ENCODE measurements at regions not wholly inside any gene's neighbourhood (a gene's known extent, or its start where the extent isn't known, plus 50 kb on each side); places are given as distances from the start of the nearest gene placed in this dataset.

- TF ChIP-seq POLR2A (IDR thresholded peaks at IDR 0.05) = no peak
- TF ChIP-seq, protein P1, sequence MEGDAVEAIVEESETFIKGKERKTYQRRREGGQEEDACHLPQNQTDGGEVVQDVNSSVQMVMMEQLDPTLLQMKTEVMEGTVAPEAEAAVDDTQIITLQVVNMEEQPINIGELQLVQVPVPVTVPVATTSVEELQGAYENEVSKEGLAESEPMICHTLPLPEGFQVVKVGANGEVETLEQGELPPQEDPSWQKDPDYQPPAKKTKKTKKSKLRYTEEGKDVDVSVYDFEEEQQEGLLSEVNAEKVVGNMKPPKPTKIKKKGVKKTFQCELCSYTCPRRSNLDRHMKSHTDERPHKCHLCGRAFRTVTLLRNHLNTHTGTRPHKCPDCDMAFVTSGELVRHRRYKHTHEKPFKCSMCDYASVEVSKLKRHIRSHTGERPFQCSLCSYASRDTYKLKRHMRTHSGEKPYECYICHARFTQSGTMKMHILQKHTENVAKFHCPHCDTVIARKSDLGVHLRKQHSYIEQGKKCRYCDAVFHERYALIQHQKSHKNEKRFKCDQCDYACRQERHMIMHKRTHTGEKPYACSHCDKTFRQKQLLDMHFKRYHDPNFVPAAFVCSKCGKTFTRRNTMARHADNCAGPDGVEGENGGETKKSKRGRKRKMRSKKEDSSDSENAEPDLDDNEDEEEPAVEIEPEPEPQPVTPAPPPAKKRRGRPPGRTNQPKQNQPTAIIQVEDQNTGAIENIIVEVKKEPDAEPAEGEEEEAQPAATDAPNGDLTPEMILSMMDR (IDR thresholded peaks at IDR 0.05) = no peak
- Histone ChIP-seq H3K4me3 (no peak overlapping the region), H3K9me3 (no peaks in the 10 kb centered on the region), H3K36me3 (no peaks in the 10 kb centered on the region), H3K4me1 (no peaks in the 10 kb centered on the region), H3K27me3 (no peaks in the 10 kb centered on the region), H3K27ac (no peak overlapping the region)
- DNase-seq = no peak
- intact Hi-C loops (cut with DNase I; ENCODE audit: low total_unique reads) = no loop called here
Observed at GRCh38 chr20:6863355-6863754, 95.9 kb downstream of the BMP2 start.

- H3K9me3 ChIP-seq = no peaks in the 10 kb centered on the region
- no peak for DNase-seq
- no peaks in the 10 kb centered on the region for H3K36me3 ChIP-seq
- intact Hi-C loops (cut with DNase I; ENCODE audit: low total_unique reads) = no loop called here
- no peaks in the 10 kb centered on the region for H3K4me1 ChIP-seq
- no peak overlapping the region for H3K27ac ChIP-seq
- H3K4me3 ChIP-seq = no peak overlapping the region
- TF ChIP-seq, protein P1 (IDR thresholded peaks at IDR 0.05) = no peak
- no peak for TF ChIP-seq POLR2A (IDR thresholded peaks at IDR 0.05)
- H3K27me3 ChIP-seq = no peaks in the 10 kb centered on the region
Observed at GRCh38 chr20:6863798-6864201, 96.3 kb downstream of the BMP2 start.

DNA sequence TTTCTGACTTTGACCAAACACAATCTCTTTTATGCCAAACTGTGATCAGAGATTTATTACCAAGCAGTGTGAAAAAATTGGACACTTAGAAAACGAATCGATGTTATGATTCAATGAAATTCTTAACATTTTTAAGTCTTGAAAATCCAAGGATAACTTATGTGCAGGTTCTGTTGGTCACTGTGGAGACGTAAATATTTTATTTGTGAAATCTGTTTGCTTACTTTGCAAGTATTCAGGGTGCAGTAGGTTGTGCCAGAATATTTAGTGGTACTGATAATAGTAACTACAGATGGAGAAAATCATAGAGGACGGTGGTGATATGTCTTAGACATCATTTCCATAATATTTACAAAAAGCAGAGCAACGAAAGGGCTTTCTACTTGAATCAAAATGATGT, 97.3 kb downstream of the BMP2 start:
- no peaks in the 10 kb centered on the region for H3K4me1 ChIP-seq
- H3K4me3 ChIP-seq = no peak overlapping the region
- TF ChIP-seq POLR2A (IDR thresholded peaks at IDR 0.05) = no peak
- TF ChIP-seq, protein P1 (IDR thresholded peaks at IDR 0.05) = no peak

DNA sequence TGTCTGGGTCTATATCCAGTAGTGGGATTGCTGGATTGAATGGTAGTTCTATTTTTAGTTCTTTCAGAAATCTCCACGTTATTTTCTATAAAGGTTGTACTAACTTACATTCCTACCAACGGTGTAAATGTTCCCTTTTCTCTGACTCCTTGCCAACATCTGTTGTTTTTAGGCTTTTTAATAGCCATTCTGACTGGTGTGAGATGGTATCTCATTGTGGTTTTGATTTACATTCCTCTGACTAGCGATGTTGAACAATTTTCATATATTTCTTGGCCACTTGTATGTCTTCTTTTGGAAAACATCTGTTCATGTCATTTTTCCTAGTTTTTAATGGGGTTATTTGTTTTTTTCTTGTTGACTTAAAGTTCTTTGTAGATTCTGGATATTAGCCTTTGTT, 99.3 kb downstream of the BMP2 start:
- Histone ChIP-seq H3K27ac (no peak overlapping the region), H3K4me1 (no peaks in the 10 kb centered on the region), H3K9me3 (no peaks in the 10 kb centered on the region), H3K27me3 (no peaks in the 10 kb centered on the region), H3K4me3 (no peak overlapping the region), H3K36me3 (no peaks in the 10 kb centered on the region)
- no peak for DNase-seq
- intact Hi-C loops (cut with DNase I; ENCODE audit: low total_unique reads) = no loop called here
- TF ChIP-seq POLR2A (IDR thresholded peaks at IDR 0.05) = no peak
- TF ChIP-seq, protein P1 (IDR thresholded peaks at IDR 0.05) = no peak

More for the DNA sequence above, 97.3 kb downstream of the BMP2 start:
- H3K27me3 ChIP-seq = no peaks in the 10 kb centered on the region
- H3K9me3 ChIP-seq = no peaks in the 10 kb centered on the region
- H3K27ac ChIP-seq = no peak overlapping the region
- intact Hi-C loops (cut with DNase I; ENCODE audit: low total_unique reads) = no loop called here
- H3K36me3 ChIP-seq = no peaks in the 10 kb centered on the region
- DNase-seq = no peak

DNA sequence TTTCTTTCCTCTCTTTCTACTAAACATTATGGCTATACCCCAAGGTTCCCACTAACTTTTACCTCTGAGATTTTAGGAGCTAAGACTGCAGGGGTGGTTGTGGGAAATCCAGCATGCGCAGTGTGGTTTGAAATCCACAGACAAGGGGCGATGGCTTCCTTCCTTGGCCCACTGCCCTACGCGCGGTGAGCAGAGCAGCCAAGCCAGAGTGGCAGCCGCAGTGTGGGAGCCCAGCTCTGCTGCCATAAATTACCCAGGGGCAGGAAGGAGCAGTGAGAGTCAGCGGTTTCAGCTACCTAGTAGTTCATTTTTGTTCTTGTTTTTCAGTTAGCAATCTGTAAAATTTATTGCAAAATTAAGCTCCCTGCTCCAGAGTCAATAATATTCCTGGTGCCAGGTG, 101.4 kb downstream of the BMP2 start:
- Histone ChIP-seq H3K27ac (no peak overlapping the region), H3K9me3 (no peaks in the 10 kb centered on the region), H3K4me3 (no peak overlapping the region), H3K36me3 (no peaks in the 10 kb centered on the region), H3K27me3 (no peaks in the 10 kb centered on the region), H3K4me1 (no peaks in the 10 kb centered on the region)
- TF ChIP-seq POLR2A (IDR thresholded peaks at IDR 0.05) = no peak
- intact Hi-C loops (cut with DNase I; ENCODE audit: low total_unique reads) = no loop called here
- no peak for DNase-seq

DNA sequence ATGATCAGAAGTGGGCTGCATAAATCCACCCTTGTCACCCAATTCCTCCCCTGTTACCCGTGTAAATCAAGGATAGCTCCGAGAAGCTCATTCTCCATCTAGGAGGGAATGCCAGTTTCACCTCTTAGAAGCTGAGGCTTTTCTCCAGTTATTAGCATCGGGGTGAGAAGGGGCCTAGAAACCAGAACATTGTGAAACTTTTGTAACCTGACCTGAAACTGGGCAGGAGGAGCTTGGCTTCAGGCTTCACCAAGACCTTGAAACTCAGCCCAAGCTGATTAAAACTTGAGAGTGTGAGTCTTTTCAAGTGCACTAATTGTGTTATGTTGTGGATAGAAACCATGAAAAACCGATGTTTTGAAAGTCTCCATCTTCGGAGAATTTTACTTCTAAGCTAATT, 103.1 kb downstream of the BMP2 start:
- Histone ChIP-seq H3K9me3 (no peaks in the 10 kb centered on the region), H3K27me3 (no peaks in the 10 kb centered on the region), H3K36me3 (no peaks in the 10 kb centered on the region), H3K4me3 (no peak overlapping the region), H3K4me1 (no peaks in the 10 kb centered on the region), H3K27ac (no peak overlapping the region)
- DNase-seq = no peak
- intact Hi-C loops (cut with DNase I; ENCODE audit: low total_unique reads) = no loop called here
- no peak for TF ChIP-seq POLR2A (IDR thresholded peaks at IDR 0.05)
- TF ChIP-seq, protein P1 (IDR thresholded peaks at IDR 0.05) = no peak

All from uterus (tissue), 3 donors.